A549 (cell line): ENCODE measurements at regions not wholly inside any gene's neighbourhood (a gene's known extent, or its start where the extent isn't known, plus 50 kb on each side); places are given as distances from the start of the nearest gene placed in this dataset.

Experiments
- EHF ChIP-seq: fragments of 250-450 bp; sonication (Bioruptor Pico); IDR thresholded peaks from 2 replicates; pipeline ENCODE4 v1.5.0; 2020; ENCODE audit warnings: mild to moderate bottlenecking
- HEYL ChIP-seq: fragments of 250-450 bp; sonication (Bioruptor Pico); IDR thresholded peaks from 2 replicates; pipeline ENCODE4 v1.8.0; 2021; ENCODE audit warnings: mild to moderate bottlenecking, moderate library complexity
- JUN ChIP-seq, 2 experiments: fragments of >200 bp; sonication (Bioruptor Twin); formaldehyde crosslinking; IDR thresholded peaks; 2 replicates in 1 of 2; 3 replicates in 1 of 2; pipeline ENCODE4 v1.6.1; 2016 to 2017
- MYC ChIP-seq: IDR thresholded peaks from 2 replicates; pipeline ENCODE4 v1.6.1; 2012; ENCODE audit warnings: mild to moderate bottlenecking, inconsistent platforms, low read length, improper control_type of control experiment, borderline replicate concordance
- POLR2A ChIP-seq: IDR thresholded peaks from 2 replicates; pipeline ENCODE4 v1.6.1; 2012; ENCODE audit warnings: mild to moderate bottlenecking, low read length
- RFX5 ChIP-seq: fragments of 450-650 bp; IDR thresholded peaks from 2 replicates; pipeline ENCODE4 v1.7.1; 2014; ENCODE audit warnings: antibody characterized with exemption, mild to moderate bottlenecking, moderate library complexity
- SREBF2 ChIP-seq: fragments of 450-650 bp; IDR thresholded peaks from 2 replicates; pipeline ENCODE4 v1.6.1; 2014; ENCODE audit warnings: mild to moderate bottlenecking, moderate library complexity
- TF ChIP-seq, protein P1 (sequence below): fragments of >200 bp; sonication (Bioruptor Twin); formaldehyde crosslinking; IDR thresholded peaks from 3 replicates; pipeline ENCODE4 v1.5.1; 2016
- TF ChIP-seq, protein P2 (sequence below): fragments of 450-650 bp; IDR thresholded peaks from 2 replicates; pipeline ENCODE4 v1.6.1; 2014; ENCODE audit warnings: antibody characterized with exemption

DNA sequence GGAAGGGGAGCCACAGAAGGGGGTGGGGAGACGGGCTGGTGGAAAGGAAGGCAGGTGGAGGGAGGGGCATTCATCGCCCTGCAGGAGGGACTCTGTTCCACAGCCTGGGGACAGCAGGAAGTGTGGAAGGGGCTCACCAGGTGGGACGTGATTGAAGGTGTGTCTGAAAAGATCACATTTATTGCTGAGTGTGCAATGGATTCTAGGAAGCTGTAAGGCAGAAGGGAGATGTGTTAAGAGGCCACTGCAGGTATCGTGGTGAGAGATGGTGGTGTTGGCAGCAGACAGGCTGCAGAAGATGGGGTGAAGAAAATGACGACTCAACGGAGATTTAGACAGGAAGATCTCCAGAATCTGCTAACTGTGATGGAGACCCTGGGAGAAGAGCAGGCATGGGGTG lies 537.4 kb downstream of the MN1 start:
- TF ChIP-seq JUN (IDR thresholded peaks at IDR 0.05): no peak
- TF ChIP-seq, protein P1, sequence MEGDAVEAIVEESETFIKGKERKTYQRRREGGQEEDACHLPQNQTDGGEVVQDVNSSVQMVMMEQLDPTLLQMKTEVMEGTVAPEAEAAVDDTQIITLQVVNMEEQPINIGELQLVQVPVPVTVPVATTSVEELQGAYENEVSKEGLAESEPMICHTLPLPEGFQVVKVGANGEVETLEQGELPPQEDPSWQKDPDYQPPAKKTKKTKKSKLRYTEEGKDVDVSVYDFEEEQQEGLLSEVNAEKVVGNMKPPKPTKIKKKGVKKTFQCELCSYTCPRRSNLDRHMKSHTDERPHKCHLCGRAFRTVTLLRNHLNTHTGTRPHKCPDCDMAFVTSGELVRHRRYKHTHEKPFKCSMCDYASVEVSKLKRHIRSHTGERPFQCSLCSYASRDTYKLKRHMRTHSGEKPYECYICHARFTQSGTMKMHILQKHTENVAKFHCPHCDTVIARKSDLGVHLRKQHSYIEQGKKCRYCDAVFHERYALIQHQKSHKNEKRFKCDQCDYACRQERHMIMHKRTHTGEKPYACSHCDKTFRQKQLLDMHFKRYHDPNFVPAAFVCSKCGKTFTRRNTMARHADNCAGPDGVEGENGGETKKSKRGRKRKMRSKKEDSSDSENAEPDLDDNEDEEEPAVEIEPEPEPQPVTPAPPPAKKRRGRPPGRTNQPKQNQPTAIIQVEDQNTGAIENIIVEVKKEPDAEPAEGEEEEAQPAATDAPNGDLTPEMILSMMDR: no peak
- no peak for TF ChIP-seq POLR2A
- TF ChIP-seq SREBF2: no peak
- TF ChIP-seq MYC: no peak
- no peak for TF ChIP-seq EHF
- TF ChIP-seq, protein P2, sequence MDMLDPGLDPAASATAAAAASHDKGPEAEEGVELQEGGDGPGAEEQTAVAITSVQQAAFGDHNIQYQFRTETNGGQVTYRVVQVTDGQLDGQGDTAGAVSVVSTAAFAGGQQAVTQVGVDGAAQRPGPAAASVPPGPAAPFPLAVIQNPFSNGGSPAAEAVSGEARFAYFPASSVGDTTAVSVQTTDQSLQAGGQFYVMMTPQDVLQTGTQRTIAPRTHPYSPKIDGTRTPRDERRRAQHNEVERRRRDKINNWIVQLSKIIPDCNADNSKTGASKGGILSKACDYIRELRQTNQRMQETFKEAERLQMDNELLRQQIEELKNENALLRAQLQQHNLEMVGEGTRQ: no peak
- no peak for TF ChIP-seq RFX5
- no peak for TF ChIP-seq HEYL
